ENCODE measurements at regions not wholly inside any gene's neighbourhood (a gene's known extent, or its start where the extent isn't known, plus 50 kb on each side); places are given as distances from the start of the nearest gene placed in this dataset.
A peak's percentile ranks its signal among the peaks of the same experiment; 100 is the strongest.
"Not testable (repeated sequence)": the region's sequence is repeated elsewhere in the genome, so short reads cannot be mapped to it uniquely, and the experiment has no call there.

DNA sequence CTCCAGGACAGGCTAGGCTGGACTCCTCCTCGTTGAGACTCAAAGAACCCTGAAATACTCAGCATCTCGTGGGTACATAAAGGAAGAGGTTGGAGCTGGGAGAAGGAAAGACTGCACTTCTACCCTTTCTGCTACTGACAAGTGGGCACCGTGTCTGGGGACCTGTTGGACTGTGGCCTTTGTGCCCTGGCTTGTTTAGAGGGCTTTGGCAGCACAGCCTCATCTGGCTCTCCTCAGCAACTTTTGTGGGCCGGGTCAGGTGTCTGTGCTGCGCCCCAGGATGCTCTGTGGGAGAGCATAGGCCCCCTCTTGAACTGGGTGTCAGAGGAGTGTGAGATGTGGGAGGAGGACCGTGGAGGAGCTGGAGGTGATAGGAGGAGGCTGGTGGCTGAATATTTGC, 142.4 kb downstream of the FCRL5 start:
- no peak for DNase-seq (ENCODE audit: low read depth in 3 of 3)

DNA sequence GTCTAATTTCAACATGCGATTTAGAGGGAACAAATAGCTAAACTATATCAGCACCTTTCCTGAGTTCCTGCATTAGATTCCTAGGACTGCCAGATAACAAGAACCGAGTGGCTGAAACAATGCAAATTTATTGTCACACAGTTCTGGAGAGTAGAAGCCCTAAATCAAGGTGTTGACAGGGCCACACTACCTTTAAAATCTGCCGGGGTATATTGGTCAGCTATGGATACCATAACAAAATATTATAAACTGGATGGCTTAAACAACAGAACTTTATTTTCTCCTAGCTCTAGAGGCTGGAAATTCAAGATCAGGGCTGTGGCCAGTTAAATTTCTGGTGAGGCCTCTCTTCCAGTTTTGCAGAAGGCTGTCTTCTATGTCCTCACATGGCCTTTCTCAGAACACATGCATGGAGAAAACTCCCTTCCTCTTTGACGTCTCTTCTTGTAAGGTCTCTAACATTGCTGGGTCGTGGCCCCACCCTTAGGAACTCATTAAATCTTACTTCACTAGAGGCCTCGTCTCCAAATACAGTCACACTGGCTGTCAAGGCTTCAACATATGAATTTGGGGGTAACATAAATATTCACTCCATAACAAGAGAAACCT, 144.3 kb downstream of the FCRL5 start:
- no peak for DNase-seq (ENCODE audit: low read depth in 3 of 3)

DNA sequence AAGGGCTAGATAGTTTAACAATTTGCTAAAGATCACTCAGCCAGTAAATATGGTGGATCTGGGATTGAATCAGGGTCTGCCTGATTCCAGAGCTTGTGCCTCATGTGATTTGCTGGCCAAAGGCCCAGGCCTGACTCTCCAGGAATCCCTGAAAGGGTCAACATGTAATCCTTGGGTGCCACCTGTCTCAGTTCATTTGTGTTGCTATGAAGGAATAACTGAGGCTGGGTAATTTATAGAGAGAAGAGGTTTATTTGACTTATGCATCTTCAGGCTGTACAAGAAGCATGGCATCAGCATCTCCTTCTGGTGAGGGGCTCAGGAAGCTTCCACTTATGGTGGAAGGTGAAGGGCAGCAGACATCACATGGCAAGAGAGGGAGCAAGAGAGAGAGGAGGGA, 144.9 kb downstream of the FCRL5 start:
- no peak for DNase-seq (ENCODE audit: low read depth in 3 of 3)

DNA sequence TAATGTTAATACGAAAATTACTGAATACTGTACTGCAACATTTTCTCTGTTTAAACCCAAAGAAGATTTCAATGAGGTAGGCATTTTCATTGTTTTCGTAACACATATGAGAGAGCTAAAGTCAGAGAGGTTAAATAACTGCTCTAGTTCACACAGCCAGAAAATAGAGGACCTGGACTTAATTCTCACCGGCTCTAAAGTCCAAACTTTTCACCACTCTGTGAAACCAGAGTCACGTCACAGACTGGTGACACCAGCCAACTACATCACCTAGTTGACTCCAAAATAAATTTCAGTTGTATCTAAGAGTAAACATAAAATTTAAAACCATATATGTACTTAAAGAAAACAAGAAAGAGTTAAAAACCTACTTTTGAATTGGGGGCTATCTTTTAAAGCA, 146.7 kb downstream of the FCRL5 start:
- no peak for DNase-seq (ENCODE audit: low read depth in 3 of 3)

DNA sequence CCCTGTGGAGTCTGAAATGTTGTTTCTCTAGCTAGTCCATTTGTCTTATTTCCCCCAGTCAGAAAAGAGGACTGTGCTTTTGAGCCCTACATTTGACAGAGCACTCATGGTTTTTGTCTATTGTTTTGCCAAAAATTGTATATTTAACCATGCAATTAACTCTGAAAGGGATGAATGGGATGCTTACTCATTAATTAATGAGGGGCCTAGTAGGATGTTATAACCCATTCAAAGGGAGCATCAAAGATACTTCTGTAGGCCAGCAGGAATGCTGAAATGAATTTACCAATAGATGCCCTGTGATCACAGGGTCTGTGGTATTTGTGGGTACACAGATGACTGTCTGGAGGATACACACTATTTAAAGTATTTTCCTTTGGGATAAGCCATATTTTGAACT, 147.7 kb downstream of the FCRL5 start:
- DNase-seq (ENCODE audit: low read depth in 3 of 3): no peak

DNA sequence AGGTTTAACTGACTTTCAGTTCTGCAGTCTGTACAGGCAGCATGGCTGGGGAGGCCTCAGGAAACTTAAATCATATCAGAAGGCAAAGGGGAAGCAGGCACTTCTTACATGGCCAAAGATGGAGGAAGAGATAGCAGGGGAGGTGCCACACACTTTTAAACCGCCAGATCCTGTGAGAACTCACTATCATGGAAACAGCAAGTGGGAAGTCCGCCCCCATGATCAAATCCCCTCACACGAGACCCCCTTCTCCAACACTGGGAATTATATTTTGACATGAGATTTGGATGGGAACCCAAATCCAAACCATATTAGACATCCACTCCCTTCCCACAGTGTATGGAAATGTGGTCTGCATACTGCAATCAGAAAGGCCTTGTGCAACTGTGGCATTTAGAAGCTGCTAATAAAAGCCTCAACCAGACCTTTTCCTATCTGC, 148.2 kb downstream of the FCRL5 start:
- no peak for DNase-seq (ENCODE audit: low read depth in 3 of 3)

DNA sequence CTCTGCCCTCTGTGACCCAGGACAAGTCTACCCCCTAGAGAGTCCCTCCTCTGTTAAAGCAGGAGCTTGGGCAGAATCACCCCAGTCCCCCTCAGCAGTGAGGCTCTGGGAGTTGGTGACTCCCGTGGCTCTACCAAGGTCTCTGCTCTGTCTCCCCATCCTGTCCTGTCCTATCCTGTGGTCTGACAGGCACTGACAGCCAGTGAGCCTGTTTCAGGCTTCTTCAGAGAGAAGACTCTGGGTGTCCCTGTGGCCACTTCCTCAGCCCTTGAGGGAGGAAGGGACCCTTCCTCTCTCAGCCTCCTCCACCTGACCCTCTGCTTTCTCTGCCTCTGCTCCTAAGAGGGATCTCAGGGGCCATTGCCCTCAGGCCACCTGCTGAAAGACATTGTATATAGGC, 148.7 kb downstream of the FCRL5 start:
- DNase-seq (ENCODE audit: low read depth in 3 of 3): no peak

DNA sequence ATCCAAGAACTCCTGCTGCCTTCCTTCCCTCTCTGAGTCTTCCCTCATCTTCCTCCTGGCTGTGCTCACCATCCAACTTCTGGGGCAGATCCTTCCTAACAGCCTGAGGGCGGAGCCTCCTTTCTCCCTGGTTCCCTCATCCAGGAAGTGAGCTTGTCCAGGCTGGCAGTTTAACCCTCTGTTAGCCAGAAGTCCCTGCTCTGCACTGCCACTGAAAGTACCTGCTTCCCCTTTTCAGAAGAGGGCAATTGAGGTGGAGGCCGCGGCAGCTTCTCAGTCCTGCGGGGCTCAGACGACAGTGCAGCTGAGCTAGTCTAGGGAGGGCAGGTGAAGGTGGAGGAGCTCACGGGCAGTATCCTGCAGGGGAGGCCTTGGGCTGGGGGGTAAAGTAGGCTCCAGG, 149.1 kb downstream of the FCRL5 start:
- no peak for DNase-seq (ENCODE audit: low read depth in 3 of 3)

DNA sequence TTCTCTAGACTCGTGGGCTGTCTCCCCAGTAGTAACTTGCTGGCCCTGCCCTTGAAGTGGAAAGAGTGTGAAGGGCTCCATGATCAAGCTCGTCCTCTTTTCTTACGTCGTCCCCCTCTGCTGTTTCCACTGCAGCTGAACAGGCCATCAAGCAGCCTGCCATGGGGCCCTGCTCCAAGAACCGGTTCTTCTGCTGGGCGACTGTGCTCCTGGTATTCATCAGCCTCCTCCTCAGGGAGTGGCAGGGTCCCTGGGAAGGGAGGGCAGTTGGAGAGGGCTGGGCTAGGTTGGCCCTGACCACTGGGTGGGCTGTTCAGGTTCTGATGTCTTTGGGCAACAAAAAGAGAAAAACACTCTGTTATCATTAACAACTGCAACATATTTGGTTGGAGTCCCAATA, 151.5 kb downstream of the FCRL5 start:
- DNase-seq (ENCODE audit: low read depth in 3 of 3): no peak

DNA sequence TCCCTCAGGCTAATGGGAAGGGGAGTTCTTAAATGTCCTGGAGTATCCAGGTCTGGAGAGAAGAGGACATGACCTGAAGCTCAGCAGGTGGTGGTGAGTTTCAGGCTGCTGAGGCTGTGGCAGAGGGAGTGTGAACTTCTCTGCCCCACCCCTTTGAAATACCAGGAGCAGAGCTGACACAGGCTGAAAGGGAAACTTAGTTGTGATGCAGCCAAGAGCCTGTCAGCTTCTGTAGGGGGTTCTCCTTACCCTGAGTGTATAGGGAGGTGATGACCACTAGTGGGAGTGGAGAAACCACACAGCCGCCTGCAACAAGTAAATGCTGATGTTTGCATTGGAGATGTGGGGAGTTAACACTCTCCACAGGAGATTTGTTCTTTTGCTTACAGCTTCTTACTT, 152.3 kb downstream of the FCRL5 start:
- no peak for DNase-seq (ENCODE audit: low read depth in 3 of 3)

DNA sequence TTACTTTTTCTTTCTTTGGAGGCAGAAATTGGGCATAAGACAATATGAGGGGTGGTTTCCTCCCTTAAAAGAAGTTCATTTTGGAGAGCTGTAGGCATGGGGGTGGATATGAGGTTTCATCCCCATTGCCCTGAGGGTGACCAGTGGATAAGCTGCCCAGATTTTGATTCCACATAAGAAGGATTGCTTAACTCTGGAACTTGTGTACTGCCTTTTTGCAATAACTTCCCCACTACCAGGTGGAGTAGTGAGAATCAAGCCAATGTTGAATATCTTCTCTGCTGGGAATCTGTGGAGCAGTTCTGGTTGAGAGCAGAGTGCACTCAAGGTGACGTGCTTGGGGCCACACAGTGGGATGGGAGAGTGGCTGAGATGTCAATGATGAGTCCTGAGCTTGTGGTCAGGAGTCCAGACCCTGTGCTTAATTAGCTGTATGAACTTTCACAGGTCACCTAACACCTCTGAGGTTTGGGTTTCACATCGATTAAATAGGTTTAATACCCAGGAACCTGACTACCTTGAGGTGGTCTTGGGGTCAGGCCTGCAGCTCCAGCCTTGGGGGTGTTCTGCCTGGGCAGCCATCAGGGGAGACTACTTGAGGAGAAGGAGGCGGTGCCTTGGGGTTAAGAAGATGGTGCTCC, 152.9 kb downstream of the FCRL5 start:
- no peak for DNase-seq (ENCODE audit: low read depth in 3 of 3)

DNA sequence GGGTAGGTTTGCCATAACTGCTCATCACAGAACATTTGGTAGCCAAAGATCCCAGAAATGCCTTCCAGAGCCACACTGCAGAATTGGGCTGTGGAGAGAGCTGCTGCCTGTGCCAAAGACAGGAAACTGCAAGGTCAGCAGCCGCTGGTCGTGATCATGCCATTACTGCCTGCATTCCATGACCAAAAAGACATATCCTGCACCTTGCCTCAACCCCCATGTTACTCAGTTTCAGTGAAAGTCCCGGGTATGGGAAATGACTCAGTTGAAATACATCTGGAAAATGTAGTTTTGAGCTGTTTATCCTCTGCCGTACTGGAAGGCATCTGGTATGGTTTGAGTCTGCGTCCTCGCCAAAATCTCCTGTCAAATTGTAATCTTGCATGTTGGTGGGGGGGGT, 161.7 kb downstream of the FCRL5 start:
- no peak for DNase-seq (ENCODE audit: low read depth in 3 of 3)

DNA sequence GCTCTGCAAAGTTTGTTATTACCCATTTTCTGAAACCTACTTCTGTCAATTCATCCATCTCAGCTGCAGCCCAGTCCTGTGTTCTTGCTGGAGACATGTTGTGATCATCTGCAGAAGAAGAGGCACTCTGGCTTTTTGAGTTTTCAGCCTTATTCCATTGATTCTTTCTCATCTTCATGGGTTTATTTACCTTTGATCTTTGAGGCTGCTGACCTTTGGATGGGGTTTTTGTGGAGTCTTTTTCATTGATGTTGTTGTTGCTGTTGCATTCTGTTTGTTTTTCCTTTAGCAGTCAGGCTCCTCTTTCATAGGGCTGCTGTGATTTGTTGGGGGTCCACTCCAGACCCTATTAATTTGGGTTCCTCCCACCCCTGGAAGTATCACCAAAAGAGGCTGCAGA, 164.3 kb downstream of the FCRL5 start:
- no peak for DNase-seq (ENCODE audit: low read depth in 3 of 3)

DNA sequence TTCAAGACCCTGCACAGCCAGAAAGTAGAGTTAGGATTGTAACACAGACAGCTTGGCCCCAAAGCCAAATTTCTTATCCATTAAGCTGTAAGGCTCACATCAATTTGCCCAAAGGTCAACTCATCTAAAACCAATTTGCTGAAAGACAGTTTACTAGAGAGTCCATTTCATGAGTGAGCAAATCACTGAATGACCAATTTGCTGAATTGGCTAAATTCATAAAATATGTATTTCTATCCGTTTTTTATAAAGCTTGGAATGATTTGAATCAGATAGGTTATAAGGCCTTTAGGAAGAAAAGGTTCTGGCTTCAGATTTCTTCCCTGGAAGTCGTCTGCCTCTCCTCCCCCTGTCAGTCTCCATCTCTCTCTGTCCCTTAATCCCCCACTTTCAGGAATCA, 168.1 kb downstream of the FCRL5 start:
- no peak for DNase-seq (ENCODE audit: low read depth in 3 of 3)

DNA sequence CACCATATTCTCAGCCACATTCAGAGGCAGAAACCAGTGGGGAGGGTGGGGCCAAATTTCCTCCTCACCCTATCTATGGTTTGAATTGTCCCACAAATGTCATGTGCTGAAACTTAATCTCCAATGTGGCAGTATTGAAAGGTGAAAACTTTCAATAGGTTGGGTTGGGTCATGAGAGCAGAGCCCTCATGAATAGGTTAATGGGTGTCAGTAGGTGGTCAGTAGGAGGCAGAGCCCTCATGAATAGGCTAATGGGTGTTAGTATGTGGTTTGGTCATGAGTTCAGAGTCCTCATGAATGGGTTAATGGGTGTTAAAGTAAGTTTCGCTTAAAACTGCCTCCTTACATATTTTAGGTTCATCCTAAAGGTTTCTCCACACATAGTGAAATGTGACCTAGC, 170.0 kb downstream of the FCRL5 start:
- no peak for DNase-seq (ENCODE audit: low read depth in 3 of 3)

DNA sequence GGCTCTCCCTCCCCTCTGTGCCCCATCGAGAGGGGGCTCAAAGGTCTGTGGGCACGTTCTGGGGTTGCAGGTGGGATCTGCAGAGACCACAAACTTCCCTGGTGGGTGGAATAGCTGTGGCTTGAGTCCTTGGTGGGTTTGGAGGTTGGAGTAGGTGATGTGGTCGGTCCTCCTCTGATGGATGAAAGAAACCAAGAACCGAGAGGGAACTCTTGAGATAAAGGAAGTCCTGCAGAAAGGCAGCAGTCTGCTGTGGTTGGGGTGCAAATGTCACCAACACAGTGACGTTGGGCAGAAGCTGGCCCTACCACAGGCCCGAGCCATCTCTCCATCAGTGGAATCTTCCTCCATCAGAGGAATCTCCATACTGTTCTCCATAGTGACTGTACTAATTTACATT, 171.8 kb downstream of the FCRL5 start:
- no peak for DNase-seq (ENCODE audit: low read depth in 3 of 3)

DNA sequence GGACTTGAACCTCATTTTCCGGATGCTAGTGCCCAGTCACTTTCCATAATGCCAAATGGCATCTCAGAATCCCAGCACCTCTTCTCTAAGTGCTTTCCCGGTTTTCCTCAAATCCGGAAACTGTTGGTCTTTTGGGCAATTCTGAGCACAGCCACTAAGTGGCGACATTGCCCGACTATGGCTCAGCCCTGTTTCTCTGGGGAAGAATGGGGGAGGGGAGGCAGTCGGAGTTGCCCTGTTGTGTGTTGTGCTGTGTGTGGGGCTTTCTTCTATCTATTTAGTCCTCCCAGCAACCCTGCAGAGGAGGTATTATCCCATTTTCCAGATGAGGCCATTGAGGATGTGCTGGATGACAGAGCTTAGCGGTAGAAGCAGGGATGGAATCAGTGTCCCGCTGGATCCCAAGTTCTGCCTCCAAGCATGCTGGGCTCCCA, 175.0 kb downstream of the FCRL5 start:
- DNase-seq (ENCODE audit: low read depth in 3 of 3): not testable (repeated sequence)

DNA sequence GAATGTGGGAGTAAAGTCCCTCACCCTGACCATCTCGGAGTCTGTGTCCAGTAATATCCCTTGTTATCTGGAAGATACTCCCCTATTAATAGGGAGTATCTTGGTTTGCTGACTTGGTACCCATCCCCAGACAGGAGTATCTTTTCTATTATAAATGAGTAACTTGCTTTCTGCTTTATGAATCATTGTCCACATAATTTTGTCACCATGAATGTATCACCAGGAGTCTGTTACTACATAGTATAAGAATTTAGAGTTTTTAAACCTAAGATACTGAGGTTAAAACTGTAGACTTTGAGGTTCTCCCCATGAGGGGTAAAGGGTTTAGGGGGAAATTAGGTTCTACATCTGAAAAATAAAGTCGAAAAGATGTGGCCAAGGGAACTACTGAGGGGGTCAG, 175.6 kb downstream of the FCRL5 start:
- DNase-seq (ENCODE audit: low read depth in 3 of 3): no peak

DNA sequence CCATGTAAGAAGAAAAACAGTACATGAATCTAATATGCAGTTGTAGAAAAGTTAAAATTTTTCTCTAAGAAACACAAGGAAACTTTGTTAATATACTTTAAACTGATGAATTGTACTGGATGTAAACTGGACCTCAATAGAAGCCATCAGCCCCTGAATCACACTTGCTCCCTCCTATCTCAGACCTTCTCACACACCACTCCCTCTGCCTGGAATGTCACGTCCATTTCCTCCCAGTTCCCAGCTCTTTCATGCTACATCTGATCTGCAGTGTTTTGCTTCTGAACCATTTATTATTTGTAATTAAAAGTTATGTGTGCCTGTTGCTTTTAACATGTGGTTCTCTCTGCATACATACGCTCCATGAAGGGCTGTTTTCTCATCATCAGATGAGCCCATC, 180.0 kb downstream of the FCRL5 start:
- DNase-seq (ENCODE audit: low read depth in 3 of 3): not testable (repeated sequence)

DNA sequence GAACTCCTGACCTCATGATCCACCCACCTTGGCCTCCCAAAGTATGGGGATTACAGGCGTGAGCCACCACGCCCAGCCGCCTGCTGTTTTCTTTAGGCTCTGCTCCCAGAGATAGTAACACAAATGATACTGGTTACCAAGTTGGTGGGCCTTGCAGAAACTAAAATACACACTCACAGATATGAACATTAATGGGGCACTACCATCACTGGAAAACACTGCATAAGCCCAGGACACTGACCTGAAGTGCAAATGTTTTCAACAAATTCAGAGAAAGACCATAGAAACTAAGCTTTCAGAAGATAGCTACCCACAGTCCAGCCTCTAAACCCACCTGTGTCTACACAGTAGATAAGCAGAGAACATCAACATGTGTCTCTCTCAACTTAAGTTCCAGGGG, 180.5 kb downstream of the FCRL5 start:
- no peak for DNase-seq (ENCODE audit: low read depth in 3 of 3)

DNA sequence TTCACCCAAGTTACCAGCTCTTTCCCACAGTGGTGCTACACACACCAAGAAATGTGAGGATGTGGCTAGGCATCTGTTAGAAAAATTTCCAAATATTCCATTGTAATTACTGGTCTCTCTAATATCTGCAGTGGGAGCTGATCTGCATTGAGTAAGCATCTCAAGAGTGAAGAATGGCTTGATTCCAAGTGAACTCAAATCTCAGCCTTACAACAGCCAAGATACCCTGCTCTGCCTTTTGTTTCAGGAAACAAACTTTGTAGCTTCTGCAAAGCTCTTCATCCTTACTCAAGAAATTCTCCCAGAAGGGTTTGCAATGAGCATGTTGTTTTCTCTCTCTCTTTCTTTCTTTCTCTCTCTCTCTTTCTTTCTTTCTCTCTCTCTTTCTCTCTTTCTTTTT, 181.1 kb downstream of the FCRL5 start:
- no peak for DNase-seq (ENCODE audit: low read depth in 3 of 3)

DNA sequence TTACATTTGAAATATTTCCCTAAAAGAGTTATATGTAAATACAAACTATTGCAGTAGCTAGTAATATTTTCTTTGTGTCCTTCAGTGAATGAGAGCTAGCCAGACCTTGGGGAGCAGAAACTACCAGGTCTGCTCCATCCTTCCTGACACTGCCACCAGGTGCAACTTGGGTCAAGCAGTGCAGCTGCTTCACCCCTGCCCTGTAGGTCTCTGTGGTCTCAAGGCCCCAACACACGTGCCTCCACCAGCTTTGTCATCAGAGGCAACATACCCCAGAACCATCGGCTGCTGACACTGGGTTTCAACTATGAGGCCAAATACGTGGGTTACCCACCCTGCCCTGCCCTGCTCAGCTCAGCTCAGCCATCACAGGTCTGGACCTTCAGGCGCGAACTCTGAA, 181.6 kb downstream of the FCRL5 start:
- DNase-seq (ENCODE audit: low read depth in 3 of 3): no peak

DNA sequence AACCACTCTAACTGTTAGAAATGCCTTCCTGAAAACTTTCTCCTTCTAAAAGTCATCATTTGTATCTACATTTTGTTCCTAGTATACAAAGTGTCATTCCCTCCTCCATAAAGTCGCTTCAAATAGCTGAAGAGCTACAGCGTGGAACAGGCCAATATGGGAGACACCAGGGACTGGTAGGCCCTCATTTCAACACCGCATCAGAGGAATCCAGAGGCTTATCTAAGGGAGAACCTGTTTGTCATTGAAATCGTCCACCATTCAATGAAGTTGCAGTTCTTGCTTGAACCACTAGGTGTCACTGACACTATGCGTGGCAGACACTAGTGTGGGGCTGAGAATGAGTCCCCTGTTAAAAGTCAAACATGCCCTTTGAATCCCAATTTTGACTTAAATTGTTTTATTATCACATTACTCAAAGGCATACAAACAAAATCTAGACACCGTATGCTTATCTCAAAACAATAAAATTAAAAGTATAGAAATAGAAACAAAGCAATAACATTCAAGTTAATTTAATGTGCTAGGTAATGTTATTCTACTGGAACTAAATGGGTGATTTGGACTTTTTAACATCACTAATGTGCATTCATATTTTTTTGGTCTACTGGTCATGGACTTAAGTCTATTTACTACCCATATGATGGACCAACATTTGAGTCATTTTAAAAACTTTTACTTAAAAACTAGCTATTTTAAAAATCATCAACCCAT, 182.3 kb downstream of the FCRL5 start:
- DNase-seq (ENCODE audit: low read depth in 3 of 3): peak in 1 of 3 experiments; percentile 4
